A673 (cell line): ENCODE measurements at regions not wholly inside any gene's neighbourhood (a gene's known extent, or its start where the extent isn't known, plus 50 kb on each side); places are given as distances from the start of the nearest gene placed in this dataset.

Experiments
- BruUV-seq: library from RNA; stranded (reverse); fragments of 400-500 nt; replicated peaks from 2 replicates; lab custom pipeline; 2021; lab: Mats Ljungman, UMichigan
- CTCF ChIA-PET: fragments of 300-600 bp; sonication (Branson Sonifier 250); formaldehyde crosslinking; loops from one replicate; lab custom pipeline; 2022; ENCODE audit warnings: antibody characterized with exemption; lab: Charles Lee
- POLR2A ChIA-PET: fragments of 300-600 bp; sonication (Branson Sonifier 250); formaldehyde crosslinking; loops from one replicate; lab custom pipeline; 2022; ENCODE audit warnings: antibody characterized with exemption; ENCODE audit not compliant: low non-redundant PET; lab: Charles Lee
- DNase-seq: peaks from one replicate; pipeline ENCODE4 v3.0.0-alpha.2; 2015; ENCODE audit warnings: low spot score
- H3K27ac ChIP-seq: fragments of 200-600 bp; sonication (generic); 2 replicates; pipeline ENCODE4 v1.5.1; 2016; ENCODE audit warnings: mixed run types, low read depth, mild to moderate bottlenecking, mixed read lengths, antibody characterized with exemption, low read length; ENCODE audit not compliant: poor library complexity, severe bottlenecking
- H3K27me3 ChIP-seq: fragments of 200-600 bp; sonication (generic); replicated peaks from 2 replicates; pipeline ENCODE4 v1.6.1; 2017; ENCODE audit warnings: mixed run types, low read depth, mild to moderate bottlenecking, mixed read lengths, antibody characterized with exemption, low read length; ENCODE audit not compliant: insufficient read depth, poor library complexity
- H3K36me3 ChIP-seq: fragments of 200-600 bp; sonication (generic); 2 replicates; pipeline ENCODE4 v1.6.1; 2016; ENCODE audit warnings: mixed run types, mild to moderate bottlenecking, mixed read lengths, antibody characterized with exemption, low read length; ENCODE audit not compliant: insufficient read depth, poor library complexity, severe bottlenecking
- H3K4me1 ChIP-seq: fragments of 200-600 bp; sonication (generic); 2 replicates; pipeline ENCODE4 v1.6.1; 2017; ENCODE audit warnings: mixed run types, mild to moderate bottlenecking, mixed read lengths, antibody characterized with exemption, low read length; ENCODE audit not compliant: insufficient read depth, poor library complexity, severe bottlenecking
- H3K4me3 ChIP-seq: fragments of 200-600 bp; sonication (generic); 2 replicates; pipeline ENCODE4 v1.5.1; 2016; ENCODE audit warnings: low read depth, mixed run types, mild to moderate bottlenecking, mixed read lengths, low read length; ENCODE audit not compliant: poor library complexity, severe bottlenecking
- H3K9me3 ChIP-seq: fragments of 200-600 bp; sonication (generic); 2 replicates; pipeline ENCODE4 v1.6.1; 2016; ENCODE audit warnings: mixed run types, low read depth, mild to moderate bottlenecking, mixed read lengths, antibody characterized with exemption, low read length; ENCODE audit not compliant: poor library complexity, severe bottlenecking
- CTCF ChIP-seq: fragments of 300-800, 200-600 bp; sonication (generic); conservative IDR thresholded peaks from 2 replicates; pipeline ENCODE4 v1.5.1; 2017; ENCODE audit warnings: low read depth, mild to moderate bottlenecking, antibody characterized with exemption, low read length, moderate library complexity, mixed read lengths
- EZH2 ChIP-seq: fragments of 200-600 bp; sonication (generic); IDR thresholded peaks from 2 replicates; pipeline ENCODE4 v1.6.1; 2017; ENCODE audit warnings: borderline replicate concordance, low read depth, mild to moderate bottlenecking, mixed read lengths, antibody characterized with exemption, low read length; ENCODE audit not compliant: poor library complexity, severe bottlenecking
- intact Hi-C: fragments of 100-400 bp; cut with micrococcal nuclease; formaldehyde crosslinking; loops from one replicate; pipeline ENCODE4 v1.10.0; 2022; ENCODE audit not compliant: unreplicated experiment

GRCh38 chr12:88805286-88805685 is 225.0 kb upstream of the KITLG start:
- H3K4me3 ChIP-seq = no peak overlapping the region
- ChIA-PET POLR2A (no interaction called here), CTCF (no interaction called here)
- no peak overlapping the region for H3K27ac ChIP-seq
- H3K27me3 ChIP-seq = no peaks in the 10 kb centered on the region
- no peaks in the 10 kb centered on the region for H3K4me1 ChIP-seq
- DNase-seq = no peak
- intact Hi-C loops = no loop called here
- BruUV-seq = no TSS peak
- no peaks in the 10 kb centered on the region for H3K9me3 ChIP-seq
- TF ChIP-seq EZH2 = no peak
- TF ChIP-seq CTCF = no peak
- no peaks in the 10 kb centered on the region for H3K36me3 ChIP-seq

- no peak overlapping the region for H3K4me3 ChIP-seq
- no peak overlapping the region for H3K27ac ChIP-seq
- ChIA-PET POLR2A (no interaction called here), CTCF (no interaction called here)
- intact Hi-C loops = no loop called here
- TF ChIP-seq CTCF (no peak), EZH2 (no peak)
- DNase-seq = no peak
- BruUV-seq = no TSS peak
- no peaks in the 10 kb centered on the region for H3K27me3 ChIP-seq
- H3K4me1 ChIP-seq = no peaks in the 10 kb centered on the region
- no peaks in the 10 kb centered on the region for H3K36me3 ChIP-seq
- H3K9me3 ChIP-seq = no peaks in the 10 kb centered on the region
These were observed 221.9 kb upstream of the KITLG start for GRCh38 chr12:88802096-88802706.

- BruUV-seq = no TSS peak
- POLR2A ChIA-PET = interaction anchor here (0.6 kb wide), 1 partner anchor 40 kb away, joined by 4 read pairs; no protein-coding TSS in a partner anchor
- TF ChIP-seq EZH2 (no peak), CTCF (no peak)
- H3K27ac ChIP-seq = no peak overlapping the region
- no peaks in the 10 kb centered on the region for H3K4me1 ChIP-seq
- H3K9me3 ChIP-seq = no peaks in the 10 kb centered on the region
- no peaks in the 10 kb centered on the region for H3K36me3 ChIP-seq
- no peak for DNase-seq
- CTCF ChIA-PET = no interaction called here
- no peak overlapping the region for H3K4me3 ChIP-seq
- H3K27me3 ChIP-seq = no peaks in the 10 kb centered on the region
- intact Hi-C loops = no loop called here
These were observed 221.2 kb upstream of the KITLG start for GRCh38 chr12:88801227-88802095.
